ENCODE measurements at regions not wholly inside any gene's neighbourhood (a gene's known extent, or its start where the extent isn't known, plus 50 kb on each side); places are given as distances from the start of the nearest gene placed in this dataset.
A peak's percentile ranks its signal among the peaks of the same experiment; 100 is the strongest.
"Not testable (repeated sequence)": the region's sequence is repeated elsewhere in the genome, so short reads cannot be mapped to it uniquely, and the experiment has no call there.

GRCh38 chr5:124888622-124889485 lies 142.4 kb upstream of the ZNF608 start:
- DNase-seq: peak in 1 of 42 donors; percentile 42
- intact Hi-C loops (cut with DNase I): no loop called here

GRCh38 chr5:124889486-124889825 lies 143.0 kb upstream of the ZNF608 start:
- intact Hi-C loops (cut with DNase I): no loop called here
- peak in 1 of 42 donors; percentile 10 for DNase-seq

GRCh38 chr5:124889850-124890249 lies 143.4 kb upstream of the ZNF608 start:
- no peak for DNase-seq
- intact Hi-C loops (cut with DNase I): no loop called here

GRCh38 chr5:124890442-124890841 lies 144.0 kb upstream of the ZNF608 start:
- DNase-seq; intact Hi-C loops (cut with DNase I): not testable (repeated sequence)

GRCh38 chr5:124891179-124891578 lies 144.7 kb upstream of the ZNF608 start:
- intact Hi-C loops (cut with DNase I): no loop called here
- no peak for DNase-seq

GRCh38 chr5:124892185-124892848 lies 145.9 kb upstream of the ZNF608 start:
- no peak for DNase-seq
- intact Hi-C loops (cut with DNase I): no loop called here

GRCh38 chr5:124894541-124894940 lies 148.1 kb upstream of the ZNF608 start:
- no peak for DNase-seq
- intact Hi-C loops (cut with DNase I): no loop called here

- intact Hi-C loops (cut with DNase I): no loop called here
- DNase-seq: no peak
Observed at GRCh38 chr5:124895236-124895635, 148.8 kb upstream of the ZNF608 start.

- DNase-seq: no peak
- intact Hi-C loops (cut with DNase I): loop anchor here (10.0 kb wide), 1 partner anchor 156 kb away; the partner anchor contains the start of gene ZNF608
Observed at GRCh38 chr5:124901081-124901480, 154.6 kb upstream of the ZNF608 start.

GRCh38 chr5:124902097-124902821 lies 155.8 kb upstream of the ZNF608 start:
- peak in 7 of 42 donors; percentile 14 to 59 (median 28) for DNase-seq
- intact Hi-C loops (cut with DNase I): loop anchor here (10.0 kb wide), 1 partner anchor 157 kb away; the partner anchor contains the start of gene ZNF608

GRCh38 chr5:124905256-124906130 lies 159.1 kb upstream of the ZNF608 start:
- intact Hi-C loops (cut with DNase I): loop anchor here (10.0 kb wide), 1 partner anchor 161 kb away; the partner anchor contains the start of gene ZNF608
- no peak for DNase-seq

- intact Hi-C loops (cut with DNase I): loop anchor here (10.0 kb wide), 1 partner anchor 162 kb away; the partner anchor contains the start of gene ZNF608
- DNase-seq: peak; percentile 33 to 89 (median 66)
Observed at GRCh38 chr5:124906339-124907097, 160.1 kb upstream of the ZNF608 start.

- no peak for DNase-seq
- intact Hi-C loops (cut with DNase I): loop anchor here (10.0 kb wide), 1 partner anchor 162 kb away; the partner anchor contains the start of gene ZNF608
Observed at GRCh38 chr5:124907098-124907644, 160.7 kb upstream of the ZNF608 start.

GRCh38 chr5:124908581-124909451 lies 162.4 kb upstream of the ZNF608 start:
- intact Hi-C loops (cut with DNase I): loop anchor here (10.0 kb wide), 1 partner anchor 164 kb away; the partner anchor contains the start of gene ZNF608
- no peak for DNase-seq

GRCh38 chr5:124909734-124910133 lies 163.3 kb upstream of the ZNF608 start:
- DNase-seq: no peak
- intact Hi-C loops (cut with DNase I): loop anchor here (10.0 kb wide), 1 partner anchor 165 kb away; the partner anchor contains the start of gene ZNF608

- no peak for DNase-seq
- intact Hi-C loops (cut with DNase I): no loop called here
Observed at GRCh38 chr5:124910354-124911016, 164.0 kb upstream of the ZNF608 start.

All from head of caudate nucleus (tissue), 42 donors.